ENCODE measurements at regions not wholly inside any gene's neighbourhood (a gene's known extent, or its start where the extent isn't known, plus 50 kb on each side); places are given as distances from the start of the nearest gene placed in this dataset.

- TF ChIP-seq YY1 (IDR thresholded peaks at IDR 0.05; ENCODE audit: insufficient read depth, insufficient read length) (no peak), ZNF274 (IDR thresholded peaks at IDR 0.05; ENCODE audit: low read depth, low read length) (no peak)
Measured at GRCh38 chr2:8265476-8266226, 416.2 kb upstream of the ID2 start.

All from NT2/D1 (cell line).